GM18907 (cell line): ENCODE measurements at regions not wholly inside any gene's neighbourhood (a gene's known extent, or its start where the extent isn't known, plus 50 kb on each side); places are given as distances from the start of the nearest gene placed in this dataset.

Source experiments
- ATAC-seq: cut with Tn5 transposase; IDR thresholded peaks from one replicate; pipeline ENCODE4 v1.9.1; 2021; ENCODE audit warnings: mild to moderate bottlenecking, moderate library complexity; ENCODE audit not compliant: unreplicated experiment

DNA sequence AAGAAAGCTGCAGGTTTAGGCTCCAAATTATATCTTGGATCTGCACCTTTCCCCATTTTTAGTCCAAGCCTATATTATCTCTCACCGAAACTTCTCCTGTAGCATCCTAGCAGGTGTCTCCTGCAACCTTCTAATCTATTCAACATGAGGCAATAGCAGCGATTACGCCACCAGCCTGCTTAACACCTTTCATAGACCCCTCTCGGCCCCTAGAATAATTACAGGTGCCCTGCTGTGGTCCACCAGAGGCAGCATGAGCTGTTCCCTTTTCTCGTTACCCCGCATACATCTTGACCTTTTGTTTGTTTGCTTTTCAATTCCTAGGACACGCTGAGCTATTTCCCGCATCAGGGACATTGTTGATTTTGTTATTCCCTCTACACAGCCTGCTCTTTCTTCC lies 361.9 kb downstream of the CYRIA start:
- ATAC-seq, result no peak

DNA sequence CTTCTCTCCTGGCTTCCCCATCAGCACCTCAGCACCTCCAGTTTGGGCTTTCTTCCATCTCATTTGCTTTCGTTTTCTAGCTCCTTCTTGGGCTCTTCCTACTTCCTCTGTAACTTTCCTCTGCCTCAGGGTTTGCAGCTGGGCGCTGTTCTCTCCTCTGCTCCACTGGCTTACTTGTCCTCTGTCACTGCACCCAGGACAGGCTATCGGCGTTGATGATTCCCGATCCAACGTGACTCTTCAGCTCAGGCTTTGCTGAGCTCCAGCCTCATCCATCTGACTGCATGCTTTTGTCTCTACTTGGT lies 362.4 kb downstream of the CYRIA start:
- no peak for ATAC-seq

DNA sequence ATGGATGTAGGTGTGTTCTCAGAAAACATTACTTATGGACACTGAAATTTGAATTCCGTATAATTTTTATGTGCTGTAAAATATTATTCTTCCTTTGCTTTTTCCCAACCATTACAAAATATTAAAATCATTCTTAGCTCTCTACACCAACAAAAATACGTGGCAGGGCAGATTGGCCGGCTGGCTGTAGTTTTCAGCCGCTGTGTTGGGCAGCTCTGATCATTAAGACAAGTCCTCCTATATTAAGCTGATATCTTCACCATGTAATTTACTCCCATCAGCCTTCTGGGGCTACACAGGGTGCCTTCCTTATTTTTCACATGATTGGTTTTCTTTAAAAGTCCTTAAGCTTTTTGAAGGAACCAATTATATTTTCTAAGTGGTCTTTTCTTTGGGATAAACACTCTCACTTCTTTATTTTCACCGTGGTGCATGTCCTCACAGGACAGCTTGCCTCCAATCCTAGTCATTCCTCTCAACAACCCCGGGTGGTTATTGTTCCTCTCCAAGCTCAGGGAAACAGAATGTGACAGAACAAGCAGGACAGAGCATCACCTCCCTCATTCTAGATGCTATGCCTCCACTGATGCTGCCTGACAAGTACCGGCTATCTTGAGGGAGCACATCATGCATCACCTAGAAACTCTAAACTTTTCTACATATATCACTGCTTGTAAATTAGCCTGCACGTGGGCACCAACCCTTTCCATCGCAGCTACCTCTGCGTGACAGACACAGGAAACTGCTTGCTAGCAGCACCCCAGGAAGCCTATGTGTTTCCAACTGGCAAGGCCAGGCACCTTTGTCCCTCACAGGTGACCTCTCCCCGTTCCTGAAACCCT lies 362.3 kb downstream of the MYCN start:
- ATAC-seq, result no peak

DNA sequence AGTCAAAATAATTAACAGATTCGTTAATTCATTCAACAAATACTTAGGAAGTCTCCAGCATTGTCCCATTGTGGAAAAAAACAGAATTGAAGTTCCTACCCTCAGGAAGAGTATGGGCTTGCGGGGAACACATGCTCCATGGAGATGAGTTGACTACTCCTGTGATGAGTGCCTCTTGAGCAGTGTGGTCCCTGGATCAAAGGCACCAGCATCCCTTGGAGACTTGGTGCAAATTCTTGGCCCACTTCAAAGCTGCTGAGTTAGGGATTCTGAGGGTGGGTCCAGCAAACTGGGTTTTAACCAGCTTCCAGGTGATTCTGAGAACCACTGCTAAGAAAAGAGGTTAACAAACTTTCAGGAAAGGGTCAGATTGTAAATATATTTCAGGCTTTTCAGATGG lies 361.6 kb downstream of the MYCN start:
- no peak for ATAC-seq

DNA sequence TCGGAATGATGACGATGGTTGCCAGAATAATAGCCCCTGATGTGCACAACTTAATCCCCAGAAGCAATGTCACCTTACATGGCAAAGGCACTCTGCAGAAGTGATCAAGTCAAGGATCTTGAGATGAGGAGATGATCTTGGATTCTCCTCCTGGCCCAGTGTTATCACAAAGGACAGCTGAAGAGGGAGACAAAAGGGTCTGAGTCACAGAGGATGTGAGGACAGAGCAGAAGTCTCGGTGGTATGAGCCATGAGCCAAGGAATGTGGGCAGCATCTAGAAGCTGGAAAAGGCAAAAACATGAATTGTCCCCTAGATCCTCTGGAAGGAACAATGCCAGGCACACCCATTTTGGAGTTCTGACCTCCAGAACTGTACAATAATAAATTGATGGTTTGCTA lies 358.5 kb downstream of the MYCN start:
- no peak for ATAC-seq

DNA sequence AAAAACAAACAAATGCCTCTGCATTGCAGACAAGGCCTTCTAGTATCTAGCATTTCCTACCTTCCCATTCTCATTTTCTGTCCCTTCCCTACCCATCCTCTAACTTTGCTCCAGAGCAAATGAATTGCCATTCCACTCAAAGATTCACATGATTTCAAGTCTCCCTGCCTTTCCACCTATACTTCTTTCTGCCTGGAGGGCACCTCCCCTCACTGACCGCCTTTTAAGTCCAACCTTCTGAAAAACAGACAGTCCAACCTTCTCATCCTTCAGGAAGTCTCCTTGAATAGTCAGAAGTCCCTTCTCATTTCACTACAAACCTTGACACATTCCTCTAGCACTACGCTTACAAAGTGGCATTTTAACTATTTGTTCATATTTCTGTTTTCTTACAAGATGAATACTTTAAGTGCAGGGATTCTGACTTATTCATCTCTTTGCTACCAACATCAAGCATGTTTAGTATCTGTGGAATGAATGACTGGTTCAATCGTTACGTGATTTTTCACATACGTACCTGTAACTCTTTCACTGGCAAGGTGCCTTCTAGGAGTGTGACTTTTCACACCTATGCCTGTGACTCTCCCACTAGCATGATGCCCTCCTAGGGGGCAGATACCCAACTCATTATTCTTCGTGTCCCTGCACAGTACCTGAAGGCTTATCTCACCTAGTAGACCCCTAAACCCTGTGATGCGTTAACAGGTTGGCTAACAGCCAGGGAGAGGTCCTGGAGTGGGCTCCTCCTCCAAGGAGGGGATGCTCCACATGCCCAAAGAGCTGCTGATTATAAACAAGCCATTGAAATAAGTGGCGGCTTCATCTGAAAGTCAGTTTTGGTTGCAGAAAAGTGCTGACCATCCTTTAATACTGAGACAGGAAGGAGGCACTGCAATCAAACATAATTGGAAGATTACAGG lies 356.2 kb downstream of the MYCN start:
- no peak for ATAC-seq

DNA sequence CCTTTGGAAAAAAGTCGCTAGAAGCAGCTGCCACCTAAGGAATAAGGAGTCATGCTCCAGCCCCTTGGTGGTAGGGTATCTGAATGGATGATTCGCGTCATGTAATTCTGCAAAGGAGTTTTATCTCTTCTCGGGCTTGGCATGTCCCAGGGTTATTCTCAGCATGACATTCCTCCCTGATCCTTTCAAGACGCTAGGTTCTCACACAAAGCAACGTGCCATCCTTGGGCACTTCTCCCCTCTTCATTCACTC lies 355.6 kb downstream of the MYCN start:
- no peak for ATAC-seq

DNA sequence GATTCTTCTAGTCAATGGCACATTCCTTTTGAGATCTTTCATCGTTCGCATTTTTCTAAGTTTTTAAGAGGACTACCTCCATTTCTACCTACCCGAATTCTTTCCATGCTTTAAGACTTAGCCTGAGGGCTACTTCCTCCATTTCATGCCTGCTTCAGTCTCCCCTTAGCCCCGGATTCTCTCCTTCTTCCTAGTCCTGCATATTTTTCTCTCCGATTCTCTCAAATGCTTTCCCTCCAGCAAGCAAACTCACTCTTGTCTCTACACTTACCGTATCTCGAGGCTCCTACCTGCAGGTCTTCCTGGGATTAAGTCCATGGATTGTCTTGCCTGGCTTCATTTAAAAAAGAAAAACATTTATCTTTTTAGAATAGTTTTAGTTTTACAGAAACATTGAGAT lies 354.4 kb downstream of the MYCN start:
- ATAC-seq, result no peak

DNA sequence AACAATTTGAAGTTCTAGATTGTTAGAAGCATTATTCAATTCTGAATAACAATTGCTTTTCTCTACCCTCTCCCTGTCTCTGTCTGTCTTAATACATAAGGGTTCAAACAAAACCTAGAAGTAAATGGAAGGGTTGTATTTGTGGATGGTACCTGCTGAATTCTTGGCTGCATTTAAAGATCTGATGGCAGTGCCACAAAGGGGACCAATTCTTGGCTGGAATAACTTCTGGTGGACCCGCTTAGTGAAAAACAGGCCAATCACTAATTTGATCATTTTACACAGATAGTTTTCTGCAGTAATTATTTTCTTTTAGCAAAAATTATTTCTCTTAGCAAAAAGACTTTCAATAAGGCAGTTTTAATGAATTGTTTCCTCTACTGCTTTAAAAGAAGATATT lies 353.5 kb downstream of the MYCN start:
- no peak for ATAC-seq

DNA sequence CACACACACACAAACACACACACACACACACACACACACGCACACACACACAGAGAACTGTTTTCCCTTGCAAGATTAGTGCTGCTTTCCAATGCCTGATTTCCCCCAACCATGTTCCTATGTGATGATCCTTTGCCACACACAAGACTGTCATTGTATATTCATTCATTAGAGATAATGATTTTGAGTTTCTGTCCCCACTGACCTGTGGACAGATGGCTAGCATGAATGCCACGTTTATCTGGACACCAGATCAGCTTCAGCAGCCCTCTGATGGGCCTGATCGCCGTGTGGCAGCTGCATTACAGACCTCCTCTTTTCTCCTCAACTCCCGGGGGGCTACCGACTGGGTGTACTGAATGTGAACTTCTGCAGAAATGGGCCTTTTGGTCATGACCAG lies 353.0 kb downstream of the MYCN start:
- no peak for ATAC-seq

DNA sequence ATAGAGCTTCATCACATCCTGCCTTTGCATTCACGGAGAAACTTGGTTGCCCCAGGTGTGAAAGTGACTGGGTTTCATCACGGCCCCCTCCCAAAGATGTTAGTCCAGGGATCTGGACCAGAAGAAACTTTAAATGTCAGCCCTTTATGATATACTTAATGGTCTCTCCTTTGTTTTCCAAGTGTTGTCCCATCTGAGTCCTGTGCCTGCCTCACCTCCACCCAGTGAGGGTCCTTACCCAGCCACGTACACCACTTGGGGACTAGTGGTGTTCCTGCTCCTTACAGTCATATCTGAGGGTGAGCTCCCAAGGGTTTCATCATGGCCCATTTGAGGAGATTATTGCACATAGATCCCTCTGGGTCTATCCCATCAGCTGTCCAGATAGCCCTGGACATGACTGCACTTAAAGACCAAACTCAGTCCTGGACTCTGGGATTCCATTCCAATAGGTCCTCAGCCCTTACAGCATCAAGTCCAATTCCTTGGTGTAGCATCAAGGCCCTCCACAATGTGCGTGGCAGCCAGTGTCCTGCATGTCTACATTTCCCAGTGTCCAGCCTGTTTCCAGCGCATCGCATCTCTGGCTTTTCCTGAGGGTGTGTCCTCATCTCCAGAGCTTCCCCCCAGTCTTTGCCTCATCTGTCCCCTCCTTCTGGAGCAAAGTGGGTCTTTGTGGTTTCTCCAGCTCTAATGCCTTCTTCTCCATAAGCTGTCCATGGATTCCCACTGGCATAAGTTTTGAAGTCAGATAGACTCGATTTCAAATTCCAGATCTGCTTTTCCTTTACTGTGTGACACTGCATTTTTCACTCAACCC lies 351.6 kb downstream of the MYCN start:
- no peak for ATAC-seq

DNA sequence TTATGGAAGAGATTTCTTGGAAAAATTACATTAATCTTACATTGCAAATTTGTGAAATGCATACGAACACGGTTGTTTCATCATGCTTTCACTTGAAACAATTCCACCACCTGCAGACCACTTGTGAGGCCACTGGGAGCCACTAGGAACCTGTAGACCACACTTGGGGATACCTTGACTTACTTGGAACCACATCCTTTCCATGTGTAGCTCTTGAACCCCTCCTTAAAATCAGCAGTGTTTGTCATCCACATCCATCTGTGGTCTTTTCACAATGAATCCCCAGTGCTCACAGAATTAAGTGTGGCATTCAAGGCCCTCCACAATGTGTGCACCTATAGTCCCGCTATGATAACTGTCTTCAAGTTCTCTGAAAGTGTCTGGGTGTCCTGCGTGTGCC lies 350.9 kb downstream of the MYCN start:
- ATAC-seq, result no peak

DNA sequence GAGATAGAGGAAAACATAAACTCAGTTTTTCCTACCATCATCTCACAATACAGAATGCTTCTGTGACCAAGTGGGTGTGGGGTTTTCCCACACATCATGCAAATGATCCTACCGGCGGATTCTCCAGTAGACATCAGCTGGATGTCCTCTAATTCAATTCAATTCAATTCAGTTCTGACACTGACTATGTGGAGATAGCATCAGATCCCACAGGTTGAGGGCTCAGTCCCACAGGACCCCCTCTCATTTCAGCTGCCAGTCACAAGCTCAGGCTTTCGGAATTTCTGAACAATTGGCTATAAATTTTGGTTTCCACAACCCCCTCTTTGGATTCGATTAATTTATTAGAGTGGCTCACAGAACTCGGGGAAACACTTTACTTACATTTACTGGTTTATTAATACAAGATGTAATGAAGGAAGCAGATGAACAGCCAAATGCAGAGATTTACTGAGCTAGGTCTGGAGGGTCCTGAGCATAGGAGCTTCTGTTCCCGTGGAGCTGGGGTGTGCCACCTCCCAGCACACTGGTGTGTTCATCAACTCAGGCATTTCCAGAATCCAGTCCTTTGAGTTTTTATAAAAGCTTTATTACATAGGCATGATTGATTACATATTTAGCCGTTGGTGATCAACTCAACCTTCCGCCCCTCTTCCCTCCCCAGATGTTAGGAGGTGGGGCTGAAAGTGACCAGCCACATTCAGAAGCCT lies 350.1 kb downstream of the MYCN start:
- no peak for ATAC-seq

DNA sequence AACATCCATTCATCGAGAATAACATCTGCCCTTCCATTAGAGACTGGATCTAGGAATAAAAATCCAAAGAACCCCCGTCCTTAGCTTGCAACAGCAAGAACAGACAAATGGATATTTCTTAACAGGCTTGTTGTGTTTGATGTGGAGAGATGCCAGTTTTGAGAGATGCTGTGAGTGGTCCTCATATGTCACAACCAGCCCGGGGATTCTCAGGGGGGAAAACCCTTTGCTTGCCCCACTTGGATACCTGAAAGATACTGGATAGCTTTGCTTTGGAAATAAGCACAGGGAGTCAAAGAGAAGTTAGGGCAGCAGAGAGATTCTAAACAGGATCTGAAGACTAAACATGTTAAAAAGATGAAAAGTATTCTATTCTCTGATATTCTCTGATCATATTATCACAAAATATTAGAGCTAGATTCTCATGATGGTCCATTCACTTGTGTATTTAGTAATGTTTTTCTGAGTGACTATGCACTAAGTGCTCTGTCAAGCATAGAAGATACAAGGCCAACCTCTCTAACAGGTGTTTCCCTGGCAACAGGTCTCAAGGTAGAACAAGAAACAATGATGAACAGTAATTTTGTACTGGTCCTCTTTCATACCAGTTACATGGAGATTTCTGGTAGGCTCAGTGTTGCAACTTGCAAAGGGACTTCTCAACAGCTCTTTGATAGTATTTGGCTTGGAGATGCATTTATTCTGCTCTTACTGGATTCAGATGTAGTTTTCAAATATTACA lies 348.2 kb downstream of the MYCN start:
- ATAC-seq, result no peak

DNA sequence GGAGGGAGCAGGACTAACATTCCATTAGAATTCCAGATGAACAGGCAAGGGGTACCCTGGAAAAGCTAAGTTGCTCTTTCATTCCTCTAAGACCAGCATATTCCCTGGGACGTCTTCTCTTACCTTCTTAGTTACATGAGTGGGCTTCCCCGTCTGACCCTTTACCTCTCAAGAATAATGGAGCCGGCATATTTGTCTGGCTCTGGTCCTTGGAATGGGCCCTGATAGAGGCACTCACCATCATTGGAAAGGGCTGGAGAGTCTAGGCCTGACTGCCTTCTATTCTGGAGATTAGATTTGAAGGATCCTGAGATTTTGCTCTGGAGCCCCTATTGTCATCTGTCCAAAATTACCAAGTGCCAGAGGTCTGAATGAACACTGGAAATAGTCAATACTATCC lies 347.5 kb downstream of the MYCN start:
- no peak for ATAC-seq

DNA sequence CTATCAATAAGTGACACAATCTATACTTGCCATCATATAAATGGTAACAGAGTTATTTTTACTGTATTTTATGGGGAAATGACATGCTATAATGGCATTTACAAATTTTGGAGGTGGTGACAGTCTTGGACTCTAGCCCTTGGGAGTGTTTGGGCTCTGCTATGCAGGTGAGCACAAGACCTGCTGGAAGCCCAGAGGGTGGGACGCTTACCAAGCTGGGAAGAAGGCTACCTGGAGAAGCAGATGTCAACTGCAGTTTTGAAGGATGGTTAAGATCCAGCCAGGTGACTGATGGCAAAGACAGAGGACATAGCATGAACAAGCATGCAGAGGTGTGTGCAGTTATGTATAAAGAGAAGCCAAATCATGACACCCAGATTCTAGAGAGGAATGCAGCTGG lies 346.9 kb downstream of the MYCN start:
- ATAC-seq, result no peak

DNA sequence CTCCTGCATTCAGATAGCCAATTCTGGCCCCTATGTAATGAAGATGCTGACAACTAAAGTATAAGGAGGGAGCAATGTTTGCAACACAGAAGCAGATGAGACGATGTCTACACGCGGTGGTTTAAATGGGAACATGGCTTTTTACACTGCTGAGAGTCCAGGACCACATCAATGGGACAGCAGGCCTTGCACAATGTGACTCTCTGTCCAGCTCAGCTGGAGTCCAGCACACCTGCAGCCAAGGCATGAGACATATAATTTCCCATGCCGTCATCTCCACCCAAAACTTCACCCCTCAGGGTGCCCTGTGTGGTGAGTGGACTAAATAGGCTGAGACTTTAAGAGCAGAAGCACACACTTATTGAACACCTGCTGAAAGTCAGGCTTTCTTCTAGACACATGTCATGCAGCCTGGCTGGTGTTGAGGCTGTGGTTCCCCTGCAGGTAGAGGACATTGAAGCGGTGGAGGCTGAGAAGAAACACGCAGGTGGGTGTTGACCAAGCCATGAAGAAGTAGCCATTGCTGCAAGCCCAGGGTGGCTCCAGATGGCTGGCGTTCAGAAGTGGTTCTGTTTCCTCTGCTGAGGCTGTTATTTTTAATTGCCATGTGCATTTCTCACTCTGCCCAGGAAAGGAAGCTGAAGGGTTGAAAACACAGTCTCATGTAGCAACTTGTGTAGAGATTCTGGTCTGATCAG lies 345.6 kb downstream of the MYCN start:
- ATAC-seq, result no peak

DNA sequence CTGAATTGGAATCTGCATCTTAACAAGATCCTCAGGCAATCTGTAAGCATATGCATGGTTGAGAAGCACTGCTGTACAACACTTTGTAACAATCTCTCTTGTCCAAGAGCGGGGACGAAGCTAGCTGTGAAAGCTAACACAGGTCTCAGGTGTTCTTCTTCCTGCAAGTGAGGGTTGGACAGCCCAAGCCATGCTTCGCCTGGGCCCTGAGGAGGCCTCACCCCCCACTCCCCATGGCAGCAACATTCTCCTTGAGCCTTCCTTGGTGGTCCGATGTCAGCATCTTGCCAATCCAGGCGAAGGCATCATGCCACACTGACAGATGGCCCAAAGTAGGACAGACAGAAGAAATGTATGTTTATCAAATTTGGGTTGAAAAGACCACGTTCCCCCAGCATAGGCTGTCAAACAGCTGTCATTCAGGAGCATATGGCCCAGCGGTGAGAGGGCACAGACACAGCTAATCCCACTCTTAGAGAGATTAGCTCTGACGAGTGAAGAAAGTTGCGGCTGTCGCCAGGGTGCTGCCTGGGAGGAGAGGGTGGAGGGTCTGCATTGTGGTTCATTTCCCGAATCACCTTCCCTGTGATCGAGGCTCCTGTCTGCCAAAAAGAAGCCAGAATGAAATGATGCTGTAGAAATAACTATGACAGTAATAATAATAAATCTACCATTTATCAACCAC lies 344.7 kb downstream of the MYCN start:
- no peak for ATAC-seq
